H1 (cell line): ENCODE measurements at regions not wholly inside any gene's neighbourhood (a gene's known extent, or its start where the extent isn't known, plus 50 kb on each side); places are given as distances from the start of the nearest gene placed in this dataset.

Experiments
- CTCF ChIA-PET: fragments of 300-600 bp; sonication (Branson Sonifier 250); formaldehyde crosslinking; loops from one replicate; lab custom pipeline; 2021; ENCODE audit not compliant: partially characterized antibody; lab: Charles Lee
- POLR2A ChIA-PET: fragments of 300-600 bp; sonication (Branson Sonifier 250); formaldehyde crosslinking; loops from one replicate; lab custom pipeline; 2021; ENCODE audit warnings: inconsistent platforms; ENCODE audit not compliant: partially characterized antibody; lab: Charles Lee
- DNase-seq, 2 experiments: peaks; one replicate each; pipeline versions ENCODE4 v3.0.0 to v3.0.0-alpha.2; 2010 to 2022; ENCODE audit warnings: low spot score in 2 of 2, low read depth in 1 of 2, mixed read lengths in 1 of 2
- FAIRE-seq: peaks from 2 replicates; lab custom pipeline; 2011; peaks lifted over from hg19 to GRCh38; lab: Jason Lieb, UNC
- H2AFZ ChIP-seq: 2 replicates; pipeline ENCODE4 v1.8.1; 2012; ENCODE audit warnings: low read length, inconsistent platforms
- H2AK5ac ChIP-seq: 2 replicates; pipeline ENCODE4 v1.6.1; 2013; ENCODE audit warnings: low read depth, low read length
- H2BK120ac ChIP-seq: replicated peaks from 2 replicates; pipeline ENCODE3; 2013; ENCODE audit warnings: low read depth, low read length, inconsistent platforms
- H2BK12ac ChIP-seq: 2 replicates; pipeline ENCODE4 v1.6.1; 2013; ENCODE audit warnings: low read depth, low read length
- H2BK15ac ChIP-seq: 2 replicates; pipeline ENCODE4 v1.6.1; 2013; ENCODE audit warnings: low read length
- H2BK20ac ChIP-seq: 2 replicates; pipeline ENCODE4 v1.6.1; 2013; ENCODE audit warnings: low read length
- H2BK5ac ChIP-seq: 2 replicates; pipeline ENCODE4 v1.6.1; 2013; ENCODE audit warnings: low read depth, low read length
- H3K14ac ChIP-seq: 2 replicates; pipeline ENCODE4 v1.6.1; 2013; ENCODE audit warnings: inconsistent platforms; ENCODE audit not compliant: insufficient read length
- H3K18ac ChIP-seq: 2 replicates; pipeline ENCODE4 v1.6.1; 2013; ENCODE audit warnings: low read length; ENCODE audit errors: extremely low read depth
- H3K23ac ChIP-seq: 2 replicates; pipeline ENCODE4 v1.6.1; 2013; ENCODE audit warnings: inconsistent platforms; ENCODE audit not compliant: insufficient read length
- H3K23me2 ChIP-seq: 2 replicates; pipeline ENCODE4 v1.6.1; 2013; ENCODE audit warnings: low read depth, low read length
- H3K27ac ChIP-seq: 2 replicates; pipeline ENCODE4 v1.6.1; 2011; ENCODE audit warnings: low read depth, low read length, inconsistent platforms
- H3K27me3 ChIP-seq, 4 experiments: replicated peaks in 1 of 4; 1 replicate in 1 of 4; 2 replicates in 3 of 4; pipeline versions ENCODE4 v1.6.1 to v1.8.1; 2011 to 2013; ENCODE audit warnings: low read length in 3 of 4, mild to moderate bottlenecking in 3 of 4, inconsistent platforms in 2 of 4, mixed read lengths in 2 of 4, moderate library complexity in 1 of 4; ENCODE audit not compliant: control insufficient read depth in 3 of 4, insufficient read depth in 3 of 4; ENCODE audit errors: extremely low read depth in 1 of 4
- H3K36me3 ChIP-seq, 4 experiments: 2 replicates each; pipeline versions ENCODE4 v1.6.1 to v1.8.1; 2011 to 2013; ENCODE audit warnings: mild to moderate bottlenecking in 4 of 4, low read length in 3 of 4, moderate library complexity in 2 of 4, control low read depth in 1 of 4, inconsistent platforms in 1 of 4; ENCODE audit not compliant: insufficient read depth in 4 of 4, control insufficient read depth in 2 of 4
- H3K4ac ChIP-seq: replicated peaks from 2 replicates; pipeline ENCODE3; 2013; ENCODE audit warnings: low read length, low read depth, mixed read lengths, inconsistent platforms; ENCODE audit not compliant: insufficient read length
- H3K4me1 ChIP-seq, 4 experiments: replicated peaks in 1 of 4; 1 replicate in 1 of 4; 2 replicates in 3 of 4; pipeline versions ENCODE4 v1.6.1 to v1.8.1; 2011 to 2013; ENCODE audit warnings: low read length in 3 of 4, inconsistent platforms in 2 of 4, mixed read lengths in 1 of 4; ENCODE audit not compliant: insufficient read depth in 4 of 4, control insufficient read depth in 3 of 4
- H3K4me2 ChIP-seq, 2 experiments: 2 replicates each; pipeline versions ENCODE4 v1.6.1 to v1.8.1; 2011 to 2013; ENCODE audit warnings: low read depth in 2 of 2, low read length in 2 of 2, control low read depth in 1 of 2, inconsistent platforms in 1 of 2, mild to moderate bottlenecking in 1 of 2; ENCODE audit not compliant: insufficient read depth in 1 of 2
- H3K4me3 ChIP-seq, 4 experiments: fragments of 200-600, 300-600 bp in 1 of 4; sonication (generic), shearing (Covaris generic), sonication (Bioruptor Twin) in 1 of 4; 2 replicates each; pipeline versions ENCODE4 v1.5.1 to v1.8.1; 2011 to 2016; ENCODE audit warnings: low read length in 4 of 4, low read depth in 3 of 4, control low read depth in 2 of 4, inconsistent platforms in 2 of 4, mild to moderate bottlenecking in 2 of 4, mixed read lengths in 1 of 4, moderate library complexity in 1 of 4; ENCODE audit not compliant: insufficient read depth in 2 of 4; ENCODE audit errors: extremely low read depth in 1 of 4
- H3K56ac ChIP-seq: replicated peaks from 2 replicates; pipeline ENCODE3; 2013; ENCODE audit warnings: low read depth, mild to moderate bottlenecking, mixed read lengths, low read length, inconsistent platforms; ENCODE audit not compliant: insufficient read length
- H3K79me1 ChIP-seq: 2 replicates; pipeline ENCODE4 v1.6.1; 2013; ENCODE audit warnings: low read depth, low read length, control low read depth
- H3K79me2 ChIP-seq, 2 experiments: 2 replicates each; pipeline versions ENCODE4 v1.6.1 to v1.8.1; 2012 to 2013; ENCODE audit warnings: low read length in 2 of 2, mild to moderate bottlenecking in 2 of 2, inconsistent platforms in 1 of 2; ENCODE audit not compliant: insufficient read depth in 2 of 2, control insufficient read depth in 1 of 2
- H3K9ac ChIP-seq, 4 experiments: replicated peaks in 1 of 4; 1 replicate in 1 of 4; 2 replicates in 3 of 4; pipeline versions ENCODE4 v1.6.1 to v1.8.1; 2011 to 2013; ENCODE audit warnings: low read depth in 3 of 4, low read length in 3 of 4, control low read depth in 2 of 4, mild to moderate bottlenecking in 2 of 4, moderate library complexity in 2 of 4, inconsistent platforms in 1 of 4; ENCODE audit errors: extremely low read depth in 1 of 4
- H3K9me3 ChIP-seq, 2 experiments: 2 replicates each; pipeline versions ENCODE4 v1.6.1 to v1.8.1; 2012 to 2013; ENCODE audit warnings: mild to moderate bottlenecking in 2 of 2, moderate library complexity in 2 of 2, control low read depth in 1 of 2, inconsistent platforms in 1 of 2, low read depth in 1 of 2, low read length in 1 of 2, mixed read lengths in 1 of 2; ENCODE audit not compliant: insufficient read depth in 2 of 2
- H4K20me1 ChIP-seq, 2 experiments: replicated peaks in 1 of 2; 2 replicates each; pipeline versions ENCODE3 to v1.8.1; 2011 to 2013; ENCODE audit warnings: inconsistent platforms in 2 of 2, low read length in 2 of 2, mild to moderate bottlenecking in 1 of 2; ENCODE audit not compliant: insufficient read depth in 2 of 2, control insufficient read depth in 1 of 2
- H4K5ac ChIP-seq: 2 replicates; pipeline ENCODE4 v1.6.1; 2013; ENCODE audit warnings: low read length, low read depth, mixed read lengths, inconsistent platforms; ENCODE audit not compliant: insufficient read length
- H4K8ac ChIP-seq: 2 replicates; pipeline ENCODE4 v1.8.0; 2013; ENCODE audit warnings: mild to moderate bottlenecking, moderate library complexity, low read length, inconsistent platforms; ENCODE audit not compliant: insufficient read depth; ENCODE audit errors: extremely low read depth
- H4K91ac ChIP-seq: replicated peaks from 2 replicates; pipeline ENCODE3; 2013; ENCODE audit warnings: low read length, mixed read lengths, inconsistent platforms; ENCODE audit not compliant: insufficient read length
- ASH2L ChIP-seq: fragments of 200-600, 300-600 bp; sonication (generic); IDR thresholded peaks from one replicate; pipeline ENCODE4 v1.7.1; 2017; ENCODE audit warnings: low read length
- BRCA1 ChIP-seq: IDR thresholded peaks from 2 replicates; pipeline ENCODE4 v1.6.1; 2012; ENCODE audit warnings: low read depth, low read length, improper control_type of control experiment
- CHD2 ChIP-seq: IDR thresholded peaks from 2 replicates; pipeline ENCODE4 v1.6.1; 2012; ENCODE audit warnings: low read length, improper control_type of control experiment
- EGR1 ChIP-seq: IDR thresholded peaks from 2 replicates; pipeline ENCODE4 v1.6.1; 2011; ENCODE audit warnings: low read depth, low read length, borderline replicate concordance
- HDAC2 ChIP-seq, 2 experiments: fragments of 300-600 bp in 1 of 2; sonication (generic) in 1 of 2; IDR thresholded peaks; 2 replicates each; pipeline ENCODE4 v1.6.1; 2011 to 2012; ENCODE audit warnings: low read depth in 2 of 2, low read length in 2 of 2, mild to moderate bottlenecking in 2 of 2, moderate library complexity in 2 of 2, borderline replicate concordance in 1 of 2, inconsistent platforms in 1 of 2
- KDM5A ChIP-seq: fragments of 200-600 bp; IDR thresholded peaks from 2 replicates; pipeline ENCODE4 v1.7.1; 2012; ENCODE audit warnings: mild to moderate bottlenecking, low read length, inconsistent platforms, mixed read lengths
- RAD21 ChIP-seq, 2 experiments: IDR thresholded peaks in 1 of 2; conservative IDR thresholded peaks in 1 of 2; 2 replicates each; pipeline ENCODE4 v1.6.1; 2011; ENCODE audit warnings: low read depth in 2 of 2, low read length in 2 of 2, improper control_type of control experiment in 1 of 2, inconsistent platforms in 1 of 2, mild to moderate bottlenecking in 1 of 2, moderate library complexity in 1 of 2
- RBBP5 ChIP-seq: IDR thresholded peaks from 2 replicates; pipeline ENCODE4 v1.7.1; 2012; ENCODE audit warnings: low read depth, mild to moderate bottlenecking, inconsistent platforms, low read length, moderate library complexity, borderline replicate concordance
- SIRT6 ChIP-seq: IDR thresholded peaks from one replicate; pipeline ENCODE4 v1.7.1; 2012; ENCODE audit warnings: low read length, inconsistent platforms
- SP1 ChIP-seq: IDR thresholded peaks from 2 replicates; pipeline ENCODE4 v1.6.1; 2011; ENCODE audit warnings: low read depth, low read length
- SP2 ChIP-seq: IDR thresholded peaks from 2 replicates; pipeline ENCODE4 v1.6.1; 2012; ENCODE audit warnings: mild to moderate bottlenecking, low read length, inconsistent platforms
- WGBS, 2 experiments: shearing (Covaris generic) in 1 of 2; methylation state at CpG; one replicate each; pipeline versions ENCODE4 v1.1.6 to v1.1.7; 2013 to 2015; ENCODE audit warnings: low lambda C conversion rate in 2 of 2, mixed read lengths in 2 of 2, inconsistent platforms in 1 of 2, low coverage in 1 of 2, missing lambda C conversion rate in 1 of 2; ENCODE audit not compliant: insufficient replicate concordance in 2 of 2, insufficient coverage in 1 of 2, insufficient read length in 1 of 2; ENCODE audit errors: extremely low coverage in 1 of 2, missing lambda C conversion rate in 1 of 2; 5-methylcytosine and 5-hydroxymethylcytosine counted together

DNA sequence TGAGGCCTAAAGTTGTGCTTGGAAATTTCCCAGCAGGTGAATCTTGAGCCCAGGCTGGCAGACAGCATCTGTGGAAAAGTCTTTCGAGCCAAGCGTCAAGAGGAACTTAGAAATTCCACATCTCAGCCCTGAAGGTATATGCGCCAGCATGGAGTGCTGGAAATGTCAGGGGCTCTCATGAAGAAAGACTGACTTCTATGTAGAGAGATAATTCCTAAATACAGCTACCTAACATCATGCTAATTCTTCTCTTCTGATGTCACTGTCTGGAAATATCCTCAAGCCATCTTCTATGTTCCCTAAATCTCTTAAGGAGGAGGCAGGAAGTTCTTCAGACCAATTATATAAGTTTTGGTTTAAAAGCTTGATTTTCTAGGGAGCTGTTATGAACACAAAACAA is 492.4 kb upstream of the MARCKS start:
- no peak for DNase-seq
- no peak overlapping the region for H2BK15ac ChIP-seq
- no peaks in the 10 kb centered on the region for H3K23me2 ChIP-seq
- H3K27ac ChIP-seq: no peak overlapping the region
- H4K5ac ChIP-seq: no peak overlapping the region
- H3K4me3 ChIP-seq: no peak overlapping the region
- CTCF ChIA-PET: interaction anchor here (0.9 kb wide), 1 partner anchor 58 kb away, joined by 3 read pairs; no protein-coding TSS in a partner anchor
- no peak overlapping the region for H3K4ac ChIP-seq
- H4K20me1 ChIP-seq: no peaks in the 10 kb centered on the region
- H4K91ac ChIP-seq: no peak overlapping the region
- H3K79me2 ChIP-seq: no peaks in the 10 kb centered on the region
- H3K9ac ChIP-seq: no peak overlapping the region
- H2AFZ ChIP-seq: no peak overlapping the region
- 83% methylated on average over 3 of the region's 3 CpGs; no CpG with 5 or more reads in 1 of the 2 experiments for WGBS, 2 experiments
- H3K18ac ChIP-seq: no peak overlapping the region
- H2BK12ac ChIP-seq: no peak overlapping the region
- no peaks in the 10 kb centered on the region for H3K9me3 ChIP-seq
- H3K56ac ChIP-seq: no peak overlapping the region
- H3K79me1 ChIP-seq: no peaks in the 10 kb centered on the region
- FAIRE-seq: no peak
- H2BK5ac ChIP-seq: no peak overlapping the region
- H4K8ac ChIP-seq: no peak overlapping the region
- TF ChIP-seq SIRT6 (no peak), KDM5A (no peak), HDAC2 (IDR thresholded peaks at IDR 0.05; ENCODE audit: borderline replicate concordance in 1 of 2, low read depth in 2 of 2, low read length in 2 of 2) (no peak), RAD21 (IDR thresholded peaks at IDR 0.05 in 1 of 2, conservative IDR thresholded peaks at IDR 0.05 in 1 of 2; ENCODE audit: low read depth in 2 of 2, low read length in 2 of 2) (no peak), BRCA1 (no peak), RBBP5 (no peak), SP2 (no peak), EGR1 (no peak), ASH2L (no peak), CHD2 (no peak), SP1 (no peak)
- peaks cover 0 to 8% (median 3%) of the 10 kb centered on the region in 4 experiments; a peak in 3 of 7 replicates for H3K4me1 ChIP-seq
- no peaks in the 10 kb centered on the region for H3K27me3 ChIP-seq
- no peak overlapping the region for H2BK20ac ChIP-seq
- no peak overlapping the region for H3K4me2 ChIP-seq
- POLR2A ChIA-PET: no interaction called here
- no peaks in the 10 kb centered on the region for H3K36me3 ChIP-seq
- no peak overlapping the region for H3K23ac ChIP-seq
- no peak overlapping the region for H2AK5ac ChIP-seq
- H3K14ac ChIP-seq: no peak overlapping the region
- no peak overlapping the region for H2BK120ac ChIP-seq
